Naive thymus-derived CD4-positive, alpha-beta T cell (primary cell): ENCODE measurements at regions not wholly inside any gene's neighbourhood (a gene's known extent, or its start where the extent isn't known, plus 50 kb on each side); places are given as distances from the start of the nearest gene placed in this dataset.
"Not testable (repeated sequence)": the region's sequence is repeated elsewhere in the genome, so short reads cannot be mapped to it uniquely, and the experiment has no call there.

Source experiments
- ATAC-seq: fragments of 150-1000 bp; cut with Tn5 transposase; 2 replicates; pipeline ENCODE4 v1.10.0; 2021; ENCODE audit warnings: mild to moderate bottlenecking, moderate library complexity
- CTCF ChIA-PET: fragments of 350-600 bp; sonication (Branson Sonifier 250); formaldehyde crosslinking; loops from one replicate; lab custom pipeline; 2021; ENCODE audit warnings: antibody characterized with exemption; lab: Charles Lee
- POLR2A ChIA-PET: fragments of 350-600 bp; sonication (Branson Sonifier 250); formaldehyde crosslinking; loops from one replicate; lab custom pipeline; 2021; ENCODE audit warnings: antibody characterized with exemption, inconsistent platforms; lab: Charles Lee
- DNase-seq, 9 donors: peaks; one replicate each; pipeline versions ENCODE4 v3.0.0 to v3.0.0-alpha.2; 2020 to 2022; ENCODE audit warnings: mixed read lengths in 1 of 9
- H3K27ac ChIP-seq: one replicate; pipeline ENCODE4 v1.7.0; 2013; ENCODE audit warnings: mild to moderate bottlenecking, low read depth, low read length, moderate library complexity
- H3K27me3 ChIP-seq, 2 donors: one replicate each; pipeline ENCODE4 v1.7.0; 2013; ENCODE audit warnings: low read length in 2 of 2, mild to moderate bottlenecking in 2 of 2, moderate library complexity in 2 of 2; ENCODE audit not compliant: control insufficient read depth in 2 of 2, insufficient read depth in 2 of 2
- H3K36me3 ChIP-seq, 3 experiments: 1 replicate in 2 of 3; 2 replicates in 1 of 3; pipeline ENCODE4 v1.7.0; 2013; ENCODE audit warnings: low read length in 3 of 3, mild to moderate bottlenecking in 3 of 3, moderate library complexity in 1 of 3; ENCODE audit not compliant: insufficient read depth in 3 of 3, control insufficient read depth in 2 of 3
- H3K4me1 ChIP-seq, 2 donors: one replicate each; pipeline ENCODE4 v1.7.0; 2013; ENCODE audit warnings: low read length in 2 of 2, mild to moderate bottlenecking in 2 of 2, moderate library complexity in 1 of 2; ENCODE audit not compliant: control insufficient read depth in 2 of 2, insufficient read depth in 2 of 2
- H3K4me3 ChIP-seq: 2 replicates; pipeline ENCODE4 v1.7.0; 2013; ENCODE audit warnings: mild to moderate bottlenecking, low read length
- H3K9me3 ChIP-seq, 3 experiments: 1 replicate in 2 of 3; 2 replicates in 1 of 3; pipeline ENCODE4 v1.7.0; 2013; ENCODE audit warnings: low read length in 3 of 3; ENCODE audit not compliant: control insufficient read depth in 2 of 3
- H3K27ac Mint-ChIP-seq, 9 donors: one replicate each; pipeline ENCODE4 v1.8.0; 2020 to 2022; ENCODE audit warnings: mixed read lengths in 9 of 9, mild to moderate bottlenecking in 8 of 9, moderate library complexity in 5 of 9, inconsistent platforms in 2 of 9
- H3K27me3 Mint-ChIP-seq, 5 donors: one replicate each; pipeline ENCODE4 v1.8.0; 2021 to 2022; ENCODE audit warnings: mixed read lengths in 5 of 5, mild to moderate bottlenecking in 1 of 5
- H3K36me3 Mint-ChIP-seq, 5 donors: one replicate each; pipeline ENCODE4 v1.8.0; 2020 to 2022; ENCODE audit warnings: mixed read lengths in 5 of 5, mild to moderate bottlenecking in 3 of 5, inconsistent platforms in 1 of 5
- H3K4me1 Mint-ChIP-seq, 7 donors: one replicate each; pipeline ENCODE4 v1.8.0; 2020 to 2022; ENCODE audit warnings: mixed read lengths in 7 of 7, mild to moderate bottlenecking in 3 of 7, inconsistent platforms in 1 of 7
- H3K4me3 Mint-ChIP-seq, 10 donors: one replicate each; pipeline ENCODE4 v1.8.0; 2020 to 2022; ENCODE audit warnings: mild to moderate bottlenecking in 10 of 10, mixed read lengths in 10 of 10, moderate library complexity in 6 of 10, inconsistent platforms in 2 of 10
- H3K9me3 Mint-ChIP-seq, 11 donors: one replicate each; pipeline ENCODE4 v1.8.0; 2020 to 2022; ENCODE audit warnings: mixed read lengths in 11 of 11, mild to moderate bottlenecking in 4 of 11, inconsistent platforms in 1 of 11, moderate library complexity in 1 of 11
- intact Hi-C, 2 donors: fragments of 100-400 bp; cut with micrococcal nuclease; formaldehyde crosslinking; loops; one replicate each; pipeline ENCODE4 v1.15.1; 2023

- H3K4me3 ChIP-seq = no peak overlapping the region
- Mint-ChIP-seq H3K27me3 (peaks cover 10 to 73% (median 19%) of the 10 kb centered on the region in 5 donors), H3K36me3 (no peaks in the 10 kb centered on the region), H3K27ac (no peak overlapping the region), H3K4me1 (peaks cover 0 to 8% (median 0%) of the 10 kb centered on the region in 7 donors), H3K9me3 (no peaks in the 10 kb centered on the region), H3K4me3 (no peak overlapping the region)
- no peaks in the 10 kb centered on the region for H3K4me1 ChIP-seq
- DNase-seq = no peak
- ATAC-seq = no peak
- POLR2A ChIA-PET = interaction anchor here (0.5 to 1.0 kb wide), 3 partner anchors 10 to 382 kb away, joined by 3 to 4 read pairs (median 3); no protein-coding TSS in a partner anchor
- no peaks in the 10 kb centered on the region for H3K9me3 ChIP-seq
- H3K36me3 ChIP-seq = no peaks in the 10 kb centered on the region
- intact Hi-C loops = no loop called here
- CTCF ChIA-PET = interaction anchor here (1.2 to 2.2 kb wide), 2 partner anchors 15 to 16 kb away, joined by 3 to 7 read pairs; no protein-coding TSS in a partner anchor
- H3K27me3 ChIP-seq = no peaks in the 10 kb centered on the region
- no peak overlapping the region for H3K27ac ChIP-seq
Measured at GRCh38 chr6:6738922-6739716, 150.6 kb downstream of the LY86 start.

GRCh38 chr6:6740595-6740994 is 152.1 kb downstream of the LY86 start:
- H3K4me1 Mint-ChIP-seq = peaks cover 0 to 8% (median 0%) of the 10 kb centered on the region in 7 donors
- H3K4me3 Mint-ChIP-seq = no peak overlapping the region
- DNase-seq (no peak), ATAC-seq (no peak)
- intact Hi-C loops = no loop called here
- H3K27me3 ChIP-seq = no peaks in the 10 kb centered on the region
- H3K9me3 ChIP-seq = no peaks in the 10 kb centered on the region
- no peak overlapping the region for H3K27ac Mint-ChIP-seq
- ChIA-PET POLR2A (no interaction called here), CTCF (interaction anchor here (1.3 kb wide), 1 partner anchor 20 kb away, joined by 3 read pairs; no protein-coding TSS in a partner anchor)
- no peak overlapping the region for H3K4me3 ChIP-seq
- H3K4me1 ChIP-seq = no peaks in the 10 kb centered on the region
- peaks cover 7 to 71% (median 19%) of the 10 kb centered on the region in 5 donors for H3K27me3 Mint-ChIP-seq
- no peak overlapping the region for H3K27ac ChIP-seq
- no peaks in the 10 kb centered on the region for H3K36me3 Mint-ChIP-seq
- H3K36me3 ChIP-seq = no peaks in the 10 kb centered on the region
- H3K9me3 Mint-ChIP-seq = no peaks in the 10 kb centered on the region

GRCh38 chr6:6741264-6741663 is 152.7 kb downstream of the LY86 start:
- POLR2A ChIA-PET = interaction anchor here (0.9 kb wide), 1 partner anchor 34 kb away, joined by 3 read pairs; no protein-coding TSS in a partner anchor

GRCh38 chr6:6742535-6742934 is 154.0 kb downstream of the LY86 start:
- Histone ChIP-seq H3K9me3 (no peaks in the 10 kb centered on the region), H3K27ac (no peak overlapping the region), H3K36me3 (no peaks in the 10 kb centered on the region), H3K4me1 (no peaks in the 10 kb centered on the region), H3K27me3 (no peaks in the 10 kb centered on the region), H3K4me3 (no peak overlapping the region)
- no peaks in the 10 kb centered on the region for H3K36me3 Mint-ChIP-seq
- no peak overlapping the region for H3K27ac Mint-ChIP-seq
- H3K4me3 Mint-ChIP-seq = no peak overlapping the region
- ChIA-PET POLR2A (no interaction called here), CTCF (no interaction called here)
- intact Hi-C loops = no loop called here
- H3K9me3 Mint-ChIP-seq = no peaks in the 10 kb centered on the region
- H3K4me1 Mint-ChIP-seq = peaks cover 0 to 14% (median 0%) of the 10 kb centered on the region in 7 donors
- peaks cover 0 to 58% (median 12%) of the 10 kb centered on the region in 5 donors for H3K27me3 Mint-ChIP-seq
- DNase-seq (no peak), ATAC-seq (no peak)

More at GRCh38 chr6:6741264-6741663, 152.7 kb downstream of the LY86 start:
- H3K9me3 ChIP-seq = no peaks in the 10 kb centered on the region
- CTCF ChIA-PET = interaction anchor here (1.3 kb wide), 1 partner anchor 20 kb away, joined by 3 read pairs; no protein-coding TSS in a partner anchor
- Mint-ChIP-seq H3K4me1 (peaks cover 0 to 9% (median 0%) of the 10 kb centered on the region in 7 donors), H3K9me3 (no peaks in the 10 kb centered on the region), H3K36me3 (no peaks in the 10 kb centered on the region), H3K4me3 (no peak overlapping the region), H3K27ac (no peak overlapping the region), H3K27me3 (peaks cover 3 to 66% (median 16%) of the 10 kb centered on the region in 5 donors)
- H3K36me3 ChIP-seq = no peaks in the 10 kb centered on the region
- no peaks in the 10 kb centered on the region for H3K27me3 ChIP-seq
- DNase-seq = no peak
- no peak overlapping the region for H3K4me3 ChIP-seq
- intact Hi-C loops = no loop called here
- ATAC-seq = no peak
- no peaks in the 10 kb centered on the region for H3K4me1 ChIP-seq
- H3K27ac ChIP-seq = no peak overlapping the region

- Histone ChIP-seq H3K9me3 (no peaks in the 10 kb centered on the region), H3K4me1 (no peaks in the 10 kb centered on the region), H3K36me3 (no peaks in the 10 kb centered on the region), H3K27me3 (no peaks in the 10 kb centered on the region), H3K4me3 (no peak overlapping the region), H3K27ac (no peak overlapping the region)
- H3K9me3 Mint-ChIP-seq = no peaks in the 10 kb centered on the region
- POLR2A ChIA-PET = no interaction called here
- peaks cover 0 to 14% (median 0%) of the 10 kb centered on the region in 7 donors for H3K4me1 Mint-ChIP-seq
- CTCF ChIA-PET = interaction anchor here (0.5 to 1.0 kb wide), 2 partner anchors 15 to 416 kb away, joined by 3 read pairs; no protein-coding TSS in a partner anchor
- intact Hi-C loops = no loop called here
- H3K27me3 Mint-ChIP-seq = peaks cover 0 to 38% (median 0%) of the 10 kb centered on the region in 5 donors
- H3K27ac Mint-ChIP-seq = no peak overlapping the region
- DNase-seq (no peak), ATAC-seq (no peak)
- no peaks in the 10 kb centered on the region for H3K36me3 Mint-ChIP-seq
- no peak overlapping the region for H3K4me3 Mint-ChIP-seq
Measured at GRCh38 chr6:6744551-6744950, 156.0 kb downstream of the LY86 start.

- H3K4me1 ChIP-seq, intact Hi-C loops, H3K4me3 ChIP-seq, H3K9me3 ChIP-seq, H3K36me3 ChIP-seq, ATAC-seq, H3K27ac Mint-ChIP-seq, POLR2A ChIA-PET, H3K27ac ChIP-seq, H3K9me3 Mint-ChIP-seq, H3K36me3 Mint-ChIP-seq, DNase-seq, H3K27me3 ChIP-seq, H3K4me3 Mint-ChIP-seq: not testable (repeated sequence)
- Mint-ChIP-seq H3K27me3 (peaks cover 0 to 32% (median 0%) of the 10 kb centered on the region in 5 donors), H3K4me1 (peaks cover 5 to 23% (median 8%) of the 10 kb centered on the region in 7 donors)
- CTCF ChIA-PET = interaction anchor here (0.6 to 1.0 kb wide), 2 partner anchors 16 to 22 kb away, joined by 3 read pairs; no protein-coding TSS in a partner anchor
Measured at GRCh38 chr6:6745637-6746332, 157.3 kb downstream of the LY86 start.
